KMS-11 (cell line): ENCODE measurements at regions not wholly inside any gene's neighbourhood (a gene's known extent, or its start where the extent isn't known, plus 50 kb on each side); places are given as distances from the start of the nearest gene placed in this dataset.

Experiments used
- H2AFZ ChIP-seq: fragments of 200-600 bp; sonication (generic); 2 replicates; pipeline ENCODE4 v1.6.1; 2016; ENCODE audit warnings: antibody characterized with exemption, mixed run types, low read depth
- H3K27ac ChIP-seq: fragments of 200-600 bp; sonication (generic); 2 replicates; pipeline ENCODE4 v1.6.1; 2016; ENCODE audit warnings: mild to moderate bottlenecking, mixed run types
- H3K27me3 ChIP-seq: fragments of 200-600 bp; sonication (generic); 2 replicates; pipeline ENCODE4 v1.6.1; 2017; ENCODE audit warnings: mild to moderate bottlenecking, low read depth, mixed run types, moderate library complexity; ENCODE audit not compliant: insufficient read depth
- H3K36me3 ChIP-seq: fragments of 200-600 bp; sonication (generic); 2 replicates; pipeline ENCODE4 v1.6.1; 2017; ENCODE audit warnings: mild to moderate bottlenecking, mixed run types; ENCODE audit not compliant: insufficient read depth
- H3K4me1 ChIP-seq: fragments of 200-600 bp; sonication (generic); 2 replicates; pipeline ENCODE4 v1.6.1; 2016; ENCODE audit warnings: mild to moderate bottlenecking, low read depth, mixed run types; ENCODE audit not compliant: poor library complexity, severe bottlenecking
- H3K4me2 ChIP-seq: fragments of 200-600 bp; sonication (generic); 2 replicates; pipeline ENCODE4 v1.7.0; 2016; ENCODE audit warnings: mild to moderate bottlenecking, mixed run types
- H3K4me3 ChIP-seq: fragments of 200-600 bp; sonication (generic); IDR thresholded peaks from 2 replicates; pipeline ENCODE4 v1.6.1; 2017; ENCODE audit warnings: low read depth, low read length, mixed read lengths; ENCODE audit not compliant: insufficient read depth
- H3K79me2 ChIP-seq: fragments of 200-600 bp; sonication (generic); 2 replicates; pipeline ENCODE4 v1.6.1; 2016; ENCODE audit warnings: low read depth, mixed run types; ENCODE audit not compliant: insufficient read depth
- H3K9ac ChIP-seq: fragments of 200-600 bp; sonication (generic); 2 replicates; pipeline ENCODE4 v1.6.1; 2016; ENCODE audit warnings: mild to moderate bottlenecking, mixed run types
- H4K20me1 ChIP-seq: fragments of 200-600 bp; sonication (generic); 2 replicates; pipeline ENCODE4 v1.6.1; 2016; ENCODE audit warnings: mild to moderate bottlenecking, mixed run types; ENCODE audit not compliant: insufficient read depth
- TF ChIP-seq, protein P1 (sequence below): fragments of 200-600 bp; sonication (generic); conservative IDR thresholded peaks from 2 replicates; pipeline ENCODE4 v1.6.1; 2017; ENCODE audit warnings: low read depth, mild to moderate bottlenecking, antibody characterized with exemption, low read length, moderate library complexity, mixed read lengths

- Histone ChIP-seq H3K36me3 (no peaks in the 10 kb centered on the region), H3K4me1 (no peaks in the 10 kb centered on the region), H4K20me1 (no peaks in the 10 kb centered on the region), H3K4me3 (no peak overlapping the region), H2AFZ (no peak overlapping the region), H3K79me2 (no peaks in the 10 kb centered on the region), H3K27me3 (no peaks in the 10 kb centered on the region), H3K4me2 (no peak overlapping the region), H3K9ac (no peak overlapping the region), H3K27ac (no peak overlapping the region)
- TF ChIP-seq, protein P1, sequence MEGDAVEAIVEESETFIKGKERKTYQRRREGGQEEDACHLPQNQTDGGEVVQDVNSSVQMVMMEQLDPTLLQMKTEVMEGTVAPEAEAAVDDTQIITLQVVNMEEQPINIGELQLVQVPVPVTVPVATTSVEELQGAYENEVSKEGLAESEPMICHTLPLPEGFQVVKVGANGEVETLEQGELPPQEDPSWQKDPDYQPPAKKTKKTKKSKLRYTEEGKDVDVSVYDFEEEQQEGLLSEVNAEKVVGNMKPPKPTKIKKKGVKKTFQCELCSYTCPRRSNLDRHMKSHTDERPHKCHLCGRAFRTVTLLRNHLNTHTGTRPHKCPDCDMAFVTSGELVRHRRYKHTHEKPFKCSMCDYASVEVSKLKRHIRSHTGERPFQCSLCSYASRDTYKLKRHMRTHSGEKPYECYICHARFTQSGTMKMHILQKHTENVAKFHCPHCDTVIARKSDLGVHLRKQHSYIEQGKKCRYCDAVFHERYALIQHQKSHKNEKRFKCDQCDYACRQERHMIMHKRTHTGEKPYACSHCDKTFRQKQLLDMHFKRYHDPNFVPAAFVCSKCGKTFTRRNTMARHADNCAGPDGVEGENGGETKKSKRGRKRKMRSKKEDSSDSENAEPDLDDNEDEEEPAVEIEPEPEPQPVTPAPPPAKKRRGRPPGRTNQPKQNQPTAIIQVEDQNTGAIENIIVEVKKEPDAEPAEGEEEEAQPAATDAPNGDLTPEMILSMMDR, result no peak
Measured at GRCh38 chr11:130819625-130820024, 96.7 kb downstream of the SNX19 start.
